Choroid plexus epithelial cell (primary cell): ENCODE measurements at regions not wholly inside any gene's neighbourhood (a gene's known extent, or its start where the extent isn't known, plus 50 kb on each side); places are given as distances from the start of the nearest gene placed in this dataset.

Source experiments
- DNase-seq: peaks from one replicate; pipeline ENCODE4 v3.0.0-alpha.2; 2010; ENCODE audit warnings: low read depth
- H3K4me3 ChIP-seq: 2 replicates; pipeline ENCODE4 v1.5.1; 2011; ENCODE audit warnings: low read depth, mild to moderate bottlenecking, control low read depth, low read length, moderate library complexity
- TF ChIP-seq, protein P1 (sequence below): conservative IDR thresholded peaks from 2 replicates; pipeline ENCODE4 v1.5.1; 2011; ENCODE audit warnings: low read depth, mild to moderate bottlenecking, control low read depth, inconsistent platforms, low read length, moderate library complexity

DNA sequence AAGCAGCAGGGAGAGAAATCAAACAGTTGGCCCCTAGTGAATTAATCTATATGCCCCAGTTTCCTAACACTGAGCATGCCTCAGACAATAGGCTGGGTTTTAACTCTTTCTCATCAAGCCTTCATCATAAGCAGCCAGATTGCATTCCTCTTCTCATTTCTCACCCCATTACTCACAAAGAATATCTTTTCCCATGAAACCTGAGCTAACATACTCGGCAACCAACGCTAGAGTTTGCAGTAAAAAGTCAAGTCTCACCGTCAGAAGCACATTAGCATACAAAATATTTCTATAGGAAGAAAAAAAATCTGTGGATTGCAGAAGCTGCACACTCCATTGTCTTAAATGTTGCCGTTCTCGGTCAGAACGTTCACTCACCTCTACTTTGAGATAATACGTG is 429.9 kb upstream of the ARID1B start:
- TF ChIP-seq, protein P1, sequence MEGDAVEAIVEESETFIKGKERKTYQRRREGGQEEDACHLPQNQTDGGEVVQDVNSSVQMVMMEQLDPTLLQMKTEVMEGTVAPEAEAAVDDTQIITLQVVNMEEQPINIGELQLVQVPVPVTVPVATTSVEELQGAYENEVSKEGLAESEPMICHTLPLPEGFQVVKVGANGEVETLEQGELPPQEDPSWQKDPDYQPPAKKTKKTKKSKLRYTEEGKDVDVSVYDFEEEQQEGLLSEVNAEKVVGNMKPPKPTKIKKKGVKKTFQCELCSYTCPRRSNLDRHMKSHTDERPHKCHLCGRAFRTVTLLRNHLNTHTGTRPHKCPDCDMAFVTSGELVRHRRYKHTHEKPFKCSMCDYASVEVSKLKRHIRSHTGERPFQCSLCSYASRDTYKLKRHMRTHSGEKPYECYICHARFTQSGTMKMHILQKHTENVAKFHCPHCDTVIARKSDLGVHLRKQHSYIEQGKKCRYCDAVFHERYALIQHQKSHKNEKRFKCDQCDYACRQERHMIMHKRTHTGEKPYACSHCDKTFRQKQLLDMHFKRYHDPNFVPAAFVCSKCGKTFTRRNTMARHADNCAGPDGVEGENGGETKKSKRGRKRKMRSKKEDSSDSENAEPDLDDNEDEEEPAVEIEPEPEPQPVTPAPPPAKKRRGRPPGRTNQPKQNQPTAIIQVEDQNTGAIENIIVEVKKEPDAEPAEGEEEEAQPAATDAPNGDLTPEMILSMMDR: no peak
- peak; percentile 2 for DNase-seq
- H3K4me3 ChIP-seq: no peak overlapping the region

DNA sequence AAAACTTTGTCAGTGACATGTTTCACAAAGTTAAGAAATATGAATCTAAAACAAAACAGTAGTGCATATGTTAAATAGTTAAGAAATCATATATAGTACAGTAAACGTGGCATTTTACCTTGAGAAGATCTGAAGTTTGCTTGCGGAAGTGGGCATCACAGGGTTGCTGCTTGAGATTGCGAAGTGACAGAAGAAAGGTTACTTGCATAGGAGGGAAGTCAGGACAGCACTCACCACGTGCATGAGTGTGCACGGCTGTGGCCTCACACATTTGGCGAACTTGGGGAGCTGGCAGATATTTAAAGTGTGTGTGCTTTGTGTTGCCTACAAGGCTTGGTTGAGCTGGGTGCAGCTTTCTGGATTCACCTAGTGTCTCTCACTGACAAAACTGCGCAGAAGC is 431.5 kb upstream of the ARID1B start:
- TF ChIP-seq, protein P1: no peak
- H3K4me3 ChIP-seq: no peak overlapping the region
- no peak for DNase-seq

DNA sequence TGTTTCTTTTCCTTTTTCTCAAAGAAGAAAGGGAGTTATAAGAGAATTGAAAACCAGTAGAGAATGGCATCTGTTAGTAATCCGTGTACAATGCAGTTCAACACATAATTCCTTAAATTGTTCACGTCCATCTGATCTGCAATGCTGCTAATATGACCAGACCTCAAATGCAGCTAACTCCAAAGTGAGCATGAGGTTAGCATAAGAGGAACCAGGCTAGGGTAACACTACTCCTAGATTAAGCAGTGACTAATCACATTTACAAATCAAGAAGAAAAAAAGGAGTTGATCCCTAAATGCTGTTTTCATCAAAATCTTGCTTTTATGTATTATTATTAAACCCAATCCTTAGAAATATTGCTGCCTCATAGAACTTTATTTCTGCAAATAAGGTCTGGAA is 432.7 kb upstream of the ARID1B start:
- TF ChIP-seq, protein P1: no peak
- no peak for DNase-seq
- H3K4me3 ChIP-seq: no peak overlapping the region

DNA sequence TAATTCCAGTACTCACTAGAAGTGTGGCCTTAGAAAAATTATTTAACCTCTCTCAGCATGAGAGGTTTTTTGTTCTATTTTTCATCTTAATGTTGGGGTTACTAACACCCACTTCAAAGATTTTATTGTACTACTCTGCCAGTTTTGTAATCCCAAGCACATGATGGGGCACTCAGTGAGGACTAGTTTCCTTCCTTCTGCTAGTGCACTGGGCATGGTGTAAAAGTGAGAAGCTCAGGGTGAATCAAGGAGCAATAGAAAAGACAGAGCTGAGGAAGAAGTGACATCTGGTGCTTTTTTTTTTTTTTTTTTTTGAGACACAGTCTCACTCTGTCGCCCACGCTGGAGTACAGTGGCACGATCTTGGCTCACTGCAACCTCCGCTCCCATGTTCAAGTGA is 439.4 kb upstream of the ARID1B start:
- TF ChIP-seq, protein P1: no peak
- H3K4me3 ChIP-seq: no peak overlapping the region
- no peak for DNase-seq

DNA sequence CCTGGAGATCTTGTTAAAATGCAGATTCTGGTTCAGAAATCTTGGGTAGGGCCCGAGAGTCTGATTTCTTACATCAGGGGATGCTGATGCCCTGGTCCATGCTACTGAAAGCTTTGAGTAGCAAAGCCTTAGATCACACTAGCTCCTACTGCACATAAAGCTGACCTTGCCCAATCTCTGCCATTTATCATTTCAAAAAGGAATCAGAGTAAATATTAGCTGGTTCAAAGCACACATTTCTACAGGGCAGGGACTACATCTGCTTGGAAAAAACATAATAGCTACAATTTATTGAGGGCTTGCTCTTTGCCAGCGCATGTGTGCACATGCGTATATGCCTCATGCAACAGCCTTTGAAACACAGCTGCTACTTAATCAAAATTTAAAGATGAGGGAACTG is 440.4 kb upstream of the ARID1B start:
- TF ChIP-seq, protein P1: no peak
- no peak overlapping the region for H3K4me3 ChIP-seq
- DNase-seq: no peak

DNA sequence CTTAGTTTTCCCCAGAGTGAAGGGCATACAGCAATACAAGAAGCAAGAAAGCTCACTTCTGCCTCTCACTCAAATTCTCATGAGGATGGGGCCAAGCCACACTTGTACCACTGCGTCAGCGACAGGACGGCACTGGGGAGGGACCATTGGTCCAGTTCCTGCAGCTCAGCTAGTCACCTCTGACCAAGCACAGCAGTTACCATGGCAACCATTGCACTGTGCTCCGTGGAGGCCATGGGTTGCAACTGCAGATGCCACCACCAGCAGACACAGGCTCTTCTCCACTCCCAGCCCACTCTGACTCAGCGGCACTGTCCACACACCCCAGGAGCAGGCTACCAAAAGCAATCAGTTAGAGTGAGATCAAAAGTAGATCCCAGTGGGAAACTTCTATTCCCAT is 441.1 kb upstream of the ARID1B start:
- no peak overlapping the region for H3K4me3 ChIP-seq
- no peak for DNase-seq
- TF ChIP-seq, protein P1: no peak

DNA sequence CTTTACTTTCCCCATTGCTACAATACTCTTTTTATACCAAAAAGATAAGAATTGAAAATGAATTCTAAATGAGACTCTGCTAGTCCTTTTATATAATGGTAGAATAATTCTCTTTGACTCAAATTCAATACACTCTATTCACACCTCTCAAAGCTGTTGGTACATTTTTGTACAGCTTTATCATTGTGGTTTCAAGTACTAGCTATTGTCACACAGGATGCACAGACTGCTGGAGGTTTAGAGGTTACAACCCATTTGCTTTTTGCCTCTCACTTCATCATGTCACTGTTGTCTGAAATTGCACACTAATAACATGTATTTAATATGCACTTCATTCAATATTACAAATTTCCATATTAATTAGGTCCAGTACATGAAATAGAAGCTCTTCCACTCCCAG is 442.2 kb upstream of the ARID1B start:
- H3K4me3 ChIP-seq: no peak overlapping the region
- DNase-seq: no peak
- TF ChIP-seq, protein P1: no peak
